SK-N-SH (cell line): ENCODE measurements at regions not wholly inside any gene's neighbourhood (a gene's known extent, or its start where the extent isn't known, plus 50 kb on each side); places are given as distances from the start of the nearest gene placed in this dataset.

ENCODE experiments used
- CTCF ChIP-seq: fragments of 200-600 bp; sonication (generic); IDR thresholded peaks from 2 replicates; pipeline ENCODE4 v1.6.1; 2017; ENCODE audit warnings: antibody characterized with exemption, mild to moderate bottlenecking, moderate library complexity
- FOSL2 ChIP-seq: IDR thresholded peaks from 2 replicates; pipeline ENCODE4 v1.4.0; 2012; ENCODE audit warnings: low read depth, mild to moderate bottlenecking, moderate library complexity, borderline replicate concordance
- GABPA ChIP-seq: IDR thresholded peaks from 2 replicates; pipeline ENCODE4 v1.4.0; 2012; ENCODE audit warnings: low read depth, mild to moderate bottlenecking
- JUND ChIP-seq: IDR thresholded peaks from 2 replicates; pipeline ENCODE4 v1.4.0; 2012
- POLR2AphosphoS5 ChIP-seq: IDR thresholded peaks from 2 replicates; pipeline ENCODE4 v1.6.1; 2012; ENCODE audit warnings: low read depth, low read length
- REST ChIP-seq: IDR thresholded peaks from 2 replicates; pipeline ENCODE4 v1.6.1; 2012; ENCODE audit warnings: mild to moderate bottlenecking, low read depth, low read length, moderate library complexity
- RXRA ChIP-seq: IDR thresholded peaks from 2 replicates; pipeline ENCODE4 v1.4.0; 2012; ENCODE audit warnings: low read depth, mild to moderate bottlenecking, borderline replicate concordance
- SIN3A ChIP-seq: IDR thresholded peaks from 2 replicates; pipeline ENCODE4 v1.6.1; 2012; ENCODE audit warnings: low read depth, mild to moderate bottlenecking, low read length, moderate library complexity, borderline replicate concordance
- SMC3 ChIP-seq: IDR thresholded peaks from 2 replicates; pipeline ENCODE4 v1.6.1; 2012; ENCODE audit warnings: low read depth, low read length, improper control_type of control experiment
- TAF1 ChIP-seq: IDR thresholded peaks from 2 replicates; pipeline ENCODE4 v1.6.1; 2012; ENCODE audit warnings: low read depth, mild to moderate bottlenecking, low read length, moderate library complexity, borderline replicate concordance

- TF ChIP-seq CTCF (no peak), JUND (no peak), TAF1 (no peak), POLR2AphosphoS5 (no peak), SMC3 (no peak), GABPA (no peak), RXRA (no peak), SIN3A (no peak), FOSL2 (no peak), REST (no peak)
Observed at GRCh38 chr20:50304501-50304856, 113.8 kb downstream of the CEBPB start.
